ENCODE measurements at regions not wholly inside any gene's neighbourhood (a gene's known extent, or its start where the extent isn't known, plus 50 kb on each side); places are given as distances from the start of the nearest gene placed in this dataset.

- Histone ChIP-seq H3K9me3 (ENCODE audit: control insufficient read depth in 2 of 2, insufficient read depth in 1 of 2, low read depth in 1 of 2, low read length in 1 of 2) (no peaks in the 10 kb centered on the region), H3K4me3 (ENCODE audit: low read depth in 1 of 3, low read length in 3 of 3) (no peak overlapping the region), H3K27me3 (ENCODE audit: control insufficient read depth in 3 of 3, insufficient read depth in 3 of 3, low read length in 3 of 3) (no peaks in the 10 kb centered on the region), H3K4me1 (ENCODE audit: control insufficient read depth in 3 of 3, insufficient read depth in 2 of 3, low read depth in 1 of 3, low read length in 2 of 3) (no peaks in the 10 kb centered on the region), H3K27ac (ENCODE audit: low read depth in 1 of 3, low read length in 2 of 3) (no peak overlapping the region), H3K36me3 (ENCODE audit: control insufficient read depth in 3 of 3, insufficient read depth in 2 of 3, low read depth in 1 of 3, low read length in 3 of 3) (no peaks in the 10 kb centered on the region)
- 84 to 93% (median 89%) methylated on average over 6 of the region's 6 CpGs for whole genome bisulfite sequencing, 3 donors
- FAIRE-seq = no peak
- DNase-seq = no peak
Observed at GRCh38 chr14:76264384-76264783, 111.6 kb upstream of the ESRRB start.

DNA sequence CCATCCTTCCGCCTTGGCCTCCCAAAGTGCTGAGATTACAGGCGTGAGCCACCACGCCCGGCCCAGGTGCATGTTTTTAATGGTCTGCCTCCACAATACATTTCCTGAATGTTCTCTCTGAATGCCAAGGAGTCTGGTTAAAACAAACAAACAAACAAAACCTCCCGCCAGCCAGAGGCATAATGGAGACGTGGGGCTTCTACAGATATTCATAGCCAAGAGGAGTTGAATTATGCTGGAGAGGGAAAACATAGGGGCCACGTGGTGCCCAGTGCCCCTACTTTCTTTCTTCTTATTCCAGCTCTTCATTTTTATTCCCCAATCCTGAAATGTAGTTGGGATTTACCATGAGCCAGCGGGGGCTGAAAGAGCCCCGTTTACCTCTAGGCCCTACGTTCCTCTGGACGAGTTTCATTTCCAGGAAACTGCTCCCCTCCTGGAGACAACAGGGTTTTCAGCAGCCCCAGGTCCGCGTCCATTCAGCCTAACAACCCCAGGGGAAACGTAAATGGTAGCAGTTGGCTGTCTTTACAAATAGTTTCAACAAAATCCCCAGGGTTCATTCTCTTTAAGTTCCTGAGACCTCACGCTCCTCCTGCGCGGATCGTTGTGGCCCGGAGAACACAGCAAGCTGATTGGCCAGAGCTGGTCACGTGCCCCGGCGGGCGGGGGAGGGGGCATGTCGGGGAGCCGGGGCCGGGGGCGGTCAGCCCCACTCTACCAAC lies 108.5 kb upstream of the ESRRB start:
- H3K4me3 ChIP-seq (ENCODE audit: low read depth in 1 of 3, low read length in 3 of 3) = peak overlapping the region in 2 of 3 donors; percentile 42 to 59
- WGBS, 3 donors = 26% methylated on average over 27 of the region's 27 CpGs
- H3K4me1 ChIP-seq (ENCODE audit: control insufficient read depth in 3 of 3, insufficient read depth in 2 of 3, low read depth in 1 of 3, low read length in 2 of 3) = no peaks in the 10 kb centered on the region
- no peak overlapping the region for H3K27ac ChIP-seq (ENCODE audit: low read depth in 1 of 3, low read length in 2 of 3)
- FAIRE-seq (no peak), DNase-seq (peak; percentile 51 to 73)
- no peaks in the 10 kb centered on the region for H3K36me3 ChIP-seq (ENCODE audit: control insufficient read depth in 3 of 3, insufficient read depth in 2 of 3, low read depth in 1 of 3, low read length in 3 of 3)
- peaks cover 0 to 4% (median 0%) of the 10 kb centered on the region in 3 donors for H3K27me3 ChIP-seq (ENCODE audit: control insufficient read depth in 3 of 3, insufficient read depth in 3 of 3, low read length in 3 of 3)
- H3K9me3 ChIP-seq (ENCODE audit: control insufficient read depth in 2 of 2, insufficient read depth in 1 of 2, low read depth in 1 of 2, low read length in 1 of 2) = no peaks in the 10 kb centered on the region

DNA sequence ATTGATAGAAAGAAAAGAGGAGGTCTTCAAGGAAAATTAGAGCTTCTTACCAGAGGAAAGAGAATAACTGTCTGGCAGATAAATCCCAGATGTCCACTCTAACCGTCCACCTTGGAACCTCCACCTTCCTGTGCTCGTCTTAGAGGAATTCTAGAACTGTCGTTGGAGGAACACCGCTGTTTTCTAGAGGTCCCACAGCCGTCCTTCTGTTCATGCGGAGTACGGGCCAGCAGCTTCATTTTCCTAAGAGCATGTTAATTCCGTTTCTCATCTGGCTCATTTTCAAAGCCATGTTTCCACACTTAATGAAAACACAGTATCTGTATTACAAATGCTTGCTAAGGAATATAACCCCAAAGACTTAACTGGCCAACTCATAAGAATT lies 107.9 kb upstream of the ESRRB start:
- peak overlapping the region in 2 of 3 donors; percentile 42 to 59 for H3K4me3 ChIP-seq (ENCODE audit: low read depth in 1 of 3, low read length in 3 of 3)
- H3K36me3 ChIP-seq (ENCODE audit: control insufficient read depth in 3 of 3, insufficient read depth in 2 of 3, low read depth in 1 of 3, low read length in 3 of 3) = no peaks in the 10 kb centered on the region
- DNase-seq = no peak
- no peaks in the 10 kb centered on the region for H3K9me3 ChIP-seq (ENCODE audit: control insufficient read depth in 2 of 2, insufficient read depth in 1 of 2, low read depth in 1 of 2, low read length in 1 of 2)
- 24 to 33% (median 24%) methylated on average over 8 of the region's 8 CpGs for WGBS, 3 donors
- FAIRE-seq = no peak
- H3K4me1 ChIP-seq (ENCODE audit: control insufficient read depth in 3 of 3, insufficient read depth in 2 of 3, low read depth in 1 of 3, low read length in 2 of 3) = no peaks in the 10 kb centered on the region
- no peak overlapping the region for H3K27ac ChIP-seq (ENCODE audit: low read depth in 1 of 3, low read length in 2 of 3)
- peaks cover 0 to 4% (median 0%) of the 10 kb centered on the region in 3 donors for H3K27me3 ChIP-seq (ENCODE audit: control insufficient read depth in 3 of 3, insufficient read depth in 3 of 3, low read length in 3 of 3)

GRCh38 chr14:76268700-76269099 lies 107.2 kb upstream of the ESRRB start:
- Histone ChIP-seq H3K9me3 (ENCODE audit: control insufficient read depth in 2 of 2, insufficient read depth in 1 of 2, low read depth in 1 of 2, low read length in 1 of 2) (no peaks in the 10 kb centered on the region), H3K27ac (ENCODE audit: low read depth in 1 of 3, low read length in 2 of 3) (no peak overlapping the region), H3K4me3 (ENCODE audit: low read depth in 1 of 3, low read length in 3 of 3) (no peak overlapping the region), H3K27me3 (ENCODE audit: control insufficient read depth in 3 of 3, insufficient read depth in 3 of 3, low read length in 3 of 3) (peaks cover 0 to 4% (median 0%) of the 10 kb centered on the region in 3 donors), H3K36me3 (ENCODE audit: control insufficient read depth in 3 of 3, insufficient read depth in 2 of 3, low read depth in 1 of 3, low read length in 3 of 3) (no peaks in the 10 kb centered on the region), H3K4me1 (ENCODE audit: control insufficient read depth in 3 of 3, insufficient read depth in 2 of 3, low read depth in 1 of 3, low read length in 2 of 3) (no peaks in the 10 kb centered on the region)
- DNase-seq (no peak), FAIRE-seq (no peak)
- 81 to 87% (median 83%) methylated on average over 9 of the region's 9 CpGs for WGBS, 3 donors

DNA sequence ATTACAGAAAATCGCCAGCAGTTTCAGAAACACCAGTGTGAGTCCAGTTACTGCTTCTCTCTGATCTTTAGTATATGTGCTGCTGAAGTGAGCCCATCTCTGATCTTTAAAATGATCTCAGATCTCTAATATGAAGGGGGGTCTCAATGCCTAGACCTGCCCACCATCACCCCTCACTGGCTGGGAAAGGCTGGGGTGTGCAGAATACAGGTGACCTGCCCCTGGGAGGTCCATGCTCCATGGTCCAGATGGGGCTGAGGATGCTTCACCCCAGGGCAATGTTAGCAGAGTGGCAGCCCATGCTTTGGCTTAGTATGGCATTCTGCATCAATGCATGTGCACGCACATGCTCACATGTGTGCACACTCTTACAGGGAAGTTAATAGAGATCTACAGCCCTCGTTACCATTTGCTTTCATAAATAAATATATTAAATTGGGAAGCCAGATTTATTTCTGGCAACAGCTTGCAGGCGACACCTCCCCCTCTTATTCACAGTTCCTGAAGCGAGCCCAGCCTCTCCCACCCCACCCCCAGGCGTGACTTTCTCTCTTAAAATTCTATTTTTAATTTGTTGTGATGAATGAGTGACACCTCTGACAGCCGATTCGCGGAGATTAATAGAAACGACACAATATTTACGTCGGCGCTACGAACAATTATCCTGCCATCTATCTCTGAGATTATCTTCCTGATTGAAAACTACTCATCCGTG lies 104.7 kb upstream of the ESRRB start:
- FAIRE-seq (no peak), DNase-seq (no peak)
- H3K27me3 ChIP-seq (ENCODE audit: control insufficient read depth in 3 of 3, insufficient read depth in 3 of 3, low read length in 3 of 3) = peaks cover 0 to 4% (median 0%) of the 10 kb centered on the region in 3 donors
- no peak overlapping the region for H3K27ac ChIP-seq (ENCODE audit: low read depth in 1 of 3, low read length in 2 of 3)
- no peaks in the 10 kb centered on the region for H3K36me3 ChIP-seq (ENCODE audit: control insufficient read depth in 3 of 3, insufficient read depth in 2 of 3, low read depth in 1 of 3, low read length in 3 of 3)
- H3K4me1 ChIP-seq (ENCODE audit: control insufficient read depth in 3 of 3, insufficient read depth in 2 of 3, low read depth in 1 of 3, low read length in 2 of 3) = no peaks in the 10 kb centered on the region
- 80 to 81% (median 81%) methylated on average over 15 of the region's 15 CpGs for WGBS, 3 donors
- no peaks in the 10 kb centered on the region for H3K9me3 ChIP-seq (ENCODE audit: control insufficient read depth in 2 of 2, insufficient read depth in 1 of 2, low read depth in 1 of 2, low read length in 1 of 2)
- no peak overlapping the region for H3K4me3 ChIP-seq (ENCODE audit: low read depth in 1 of 3, low read length in 3 of 3)

DNA sequence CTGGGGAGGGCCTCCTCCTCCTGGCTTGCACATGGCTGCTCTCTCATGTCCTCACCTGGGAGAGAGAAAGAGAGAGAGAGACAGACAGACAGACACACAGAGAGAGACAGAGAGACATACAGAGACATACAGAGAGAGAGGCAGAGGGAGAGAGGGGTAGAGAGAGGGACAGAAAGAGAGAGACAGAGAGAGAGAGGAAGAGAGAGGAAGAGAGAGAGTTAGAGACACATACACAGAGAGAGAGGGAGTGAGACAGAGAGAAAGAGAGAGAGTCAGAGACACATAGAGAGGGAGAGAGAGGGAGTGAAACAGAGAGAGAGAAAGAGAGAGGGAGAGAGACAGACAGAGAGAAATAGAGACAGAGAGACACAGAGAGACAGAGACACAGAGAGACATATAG lies 103.6 kb upstream of the ESRRB start:
- FAIRE-seq (no peak), DNase-seq (no peak)
- Histone ChIP-seq H3K36me3 (ENCODE audit: control insufficient read depth in 3 of 3, insufficient read depth in 2 of 3, low read depth in 1 of 3, low read length in 3 of 3) (no peaks in the 10 kb centered on the region), H3K27ac (ENCODE audit: low read depth in 1 of 3, low read length in 2 of 3) (no peak overlapping the region), H3K9me3 (ENCODE audit: control insufficient read depth in 2 of 2, insufficient read depth in 1 of 2, low read depth in 1 of 2, low read length in 1 of 2) (no peaks in the 10 kb centered on the region), H3K4me1 (ENCODE audit: control insufficient read depth in 3 of 3, insufficient read depth in 2 of 3, low read depth in 1 of 3, low read length in 2 of 3) (no peaks in the 10 kb centered on the region), H3K4me3 (ENCODE audit: low read depth in 1 of 3, low read length in 3 of 3) (no peak overlapping the region), H3K27me3 (ENCODE audit: control insufficient read depth in 3 of 3, insufficient read depth in 3 of 3, low read length in 3 of 3) (peaks cover 0 to 4% (median 0%) of the 10 kb centered on the region in 3 donors)

- no peak overlapping the region for H3K27ac ChIP-seq (ENCODE audit: low read depth in 1 of 3, low read length in 2 of 3)
- no peak overlapping the region for H3K4me3 ChIP-seq (ENCODE audit: low read depth in 1 of 3, low read length in 3 of 3)
- no peaks in the 10 kb centered on the region for H3K4me1 ChIP-seq (ENCODE audit: control insufficient read depth in 3 of 3, insufficient read depth in 2 of 3, low read depth in 1 of 3, low read length in 2 of 3)
- no peak for FAIRE-seq
- H3K27me3 ChIP-seq (ENCODE audit: control insufficient read depth in 3 of 3, insufficient read depth in 3 of 3, low read length in 3 of 3) = peaks cover 0 to 4% (median 0%) of the 10 kb centered on the region in 3 donors
- H3K36me3 ChIP-seq (ENCODE audit: control insufficient read depth in 3 of 3, insufficient read depth in 2 of 3, low read depth in 1 of 3, low read length in 3 of 3) = no peaks in the 10 kb centered on the region
- H3K9me3 ChIP-seq (ENCODE audit: control insufficient read depth in 2 of 2, insufficient read depth in 1 of 2, low read depth in 1 of 2, low read length in 1 of 2) = no peaks in the 10 kb centered on the region
- no peak for DNase-seq
Observed at GRCh38 chr14:76272774-76273173, 103.2 kb upstream of the ESRRB start.

- FAIRE-seq = no peak
- H3K9me3 ChIP-seq (ENCODE audit: control insufficient read depth in 2 of 2, insufficient read depth in 1 of 2, low read depth in 1 of 2, low read length in 1 of 2) = no peaks in the 10 kb centered on the region
- no peak for DNase-seq
- no peak overlapping the region for H3K4me3 ChIP-seq (ENCODE audit: low read depth in 1 of 3, low read length in 3 of 3)
- 50 to 76% (median 69%) methylated on average over 2 of the region's 2 CpGs for WGBS, 3 donors
- H3K4me1 ChIP-seq (ENCODE audit: control insufficient read depth in 3 of 3, insufficient read depth in 2 of 3, low read depth in 1 of 3, low read length in 2 of 3) = no peaks in the 10 kb centered on the region
- no peaks in the 10 kb centered on the region for H3K36me3 ChIP-seq (ENCODE audit: control insufficient read depth in 3 of 3, insufficient read depth in 2 of 3, low read depth in 1 of 3, low read length in 3 of 3)
- H3K27me3 ChIP-seq (ENCODE audit: control insufficient read depth in 3 of 3, insufficient read depth in 3 of 3, low read length in 3 of 3) = peaks cover 0 to 4% (median 0%) of the 10 kb centered on the region in 3 donors
- no peak overlapping the region for H3K27ac ChIP-seq (ENCODE audit: low read depth in 1 of 3, low read length in 2 of 3)
Observed at GRCh38 chr14:76273346-76273745, 102.6 kb upstream of the ESRRB start.

Measured in small intestine (tissue), 7 donors.